Activated CD4-positive, alpha-beta T cell treated with anti-CD3 and anti-CD28 coated beads, Interleukin-2, amount 50 U/mL, for 24 hours (primary cell): ENCODE measurements at regions not wholly inside any gene's neighbourhood (a gene's known extent, or its start where the extent isn't known, plus 50 kb on each side); places are given as distances from the start of the nearest gene placed in this dataset.
"Not testable (repeated sequence)": the region's sequence is repeated elsewhere in the genome, so short reads cannot be mapped to it uniquely, and the experiment has no call there.

Experiments used
- DNase-seq, 2 donors: peaks; one replicate each; pipeline ENCODE4 v3.0.0-alpha.2; 2020; ENCODE audit warnings: low read depth in 1 of 2, low spot score in 1 of 2

GRCh38 chr3:87109465-87109864 lies 117.6 kb upstream of the CHMP2B start:
- DNase-seq = no peak

- no peak for DNase-seq
Observed at GRCh38 chr3:87101861-87102625, 111.1 kb upstream of the VGLL3 start.

GRCh38 chr3:87097733-87098132 lies 106.8 kb upstream of the VGLL3 start:
- not testable (repeated sequence) for DNase-seq

GRCh38 chr3:87090631-87091030 lies 99.7 kb upstream of the VGLL3 start:
- no peak for DNase-seq

GRCh38 chr3:87088993-87089841 lies 98.3 kb upstream of the VGLL3 start:
- no peak for DNase-seq

GRCh38 chr3:87088430-87088992 lies 97.6 kb upstream of the VGLL3 start:
- DNase-seq = no peak

- DNase-seq = no peak
Observed at GRCh38 chr3:87084868-87085267, 93.9 kb upstream of the VGLL3 start.

GRCh38 chr3:87082796-87083440 lies 92.0 kb upstream of the VGLL3 start:
- no peak for DNase-seq

- DNase-seq = no peak
Observed at GRCh38 chr3:87077355-87077754, 86.4 kb upstream of the VGLL3 start.

GRCh38 chr3:87076946-87077345 lies 86.0 kb upstream of the VGLL3 start:
- DNase-seq = no peak

- no peak for DNase-seq
Observed at GRCh38 chr3:87073496-87074145, 82.7 kb upstream of the VGLL3 start.

- no peak for DNase-seq
Observed at GRCh38 chr3:87072446-87072845, 81.5 kb upstream of the VGLL3 start.

- no peak for DNase-seq
Observed at GRCh38 chr3:87069971-87070370, 79.0 kb upstream of the VGLL3 start.

GRCh38 chr3:87069021-87069420 lies 78.1 kb upstream of the VGLL3 start:
- no peak for DNase-seq

- DNase-seq = no peak
Observed at GRCh38 chr3:87062685-87063084, 71.7 kb upstream of the VGLL3 start.

GRCh38 chr3:87057474-87057873 lies 66.5 kb upstream of the VGLL3 start:
- DNase-seq = no peak

- DNase-seq = no peak
Observed at GRCh38 chr3:87053553-87053952, 62.6 kb upstream of the VGLL3 start.

- DNase-seq = no peak
Observed at GRCh38 chr3:87052499-87053260, 61.7 kb upstream of the VGLL3 start.

GRCh38 chr3:87047852-87048251 lies 56.9 kb upstream of the VGLL3 start:
- no peak for DNase-seq

GRCh38 chr3:87046241-87046640 lies 55.3 kb upstream of the VGLL3 start:
- DNase-seq = no peak
